ENCODE measurements at regions not wholly inside any gene's neighbourhood (a gene's known extent, or its start where the extent isn't known, plus 50 kb on each side); places are given as distances from the start of the nearest gene placed in this dataset.

DNA sequence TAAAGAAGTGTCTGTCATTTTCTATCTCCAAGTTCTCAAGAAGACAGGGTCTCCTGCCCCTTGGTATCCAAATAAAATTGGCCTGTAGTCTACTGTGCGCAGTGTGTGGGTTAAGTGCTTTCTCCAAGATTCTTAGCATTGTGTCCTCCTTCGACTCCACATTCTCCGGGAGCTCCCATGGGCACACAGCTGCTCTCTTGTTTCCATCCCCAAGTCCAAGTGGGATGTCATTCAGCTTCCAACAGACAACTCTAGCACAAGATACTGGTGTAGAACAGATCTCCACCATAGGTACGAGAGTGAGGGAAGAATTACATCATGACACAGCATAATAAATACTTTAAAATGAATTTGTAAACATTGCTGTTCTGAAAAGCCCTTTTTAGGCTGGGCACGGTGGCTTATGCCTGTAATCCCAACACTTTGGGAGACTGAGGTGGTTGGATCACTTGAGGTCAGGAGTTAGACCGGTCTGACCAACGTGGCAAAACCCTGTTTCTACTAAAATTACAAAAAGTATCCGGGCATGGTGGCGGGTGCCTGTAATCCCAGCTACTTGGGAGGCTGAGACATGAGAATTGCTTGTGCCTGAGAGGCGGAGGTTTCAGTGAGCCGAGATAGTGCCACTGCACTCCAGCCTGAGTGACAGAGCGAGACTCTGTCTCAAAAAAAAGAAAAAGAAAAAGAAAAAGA lies 196.2 kb downstream of the C9orf152 start:
- Histone ChIP-seq H3K36me3 (ENCODE audit: insufficient read depth, low read length) (no peaks in the 10 kb centered on the region), H3K27me3 (ENCODE audit: insufficient read depth, low read length) (no peaks in the 10 kb centered on the region), H3K4me3 (ENCODE audit: insufficient read depth, low read depth, low read length) (no peak overlapping the region), H3K79me2 (ENCODE audit: insufficient read depth, low read length) (no peaks in the 10 kb centered on the region), H3K27ac (ENCODE audit: low read depth, low read length) (no peak overlapping the region), H3K9me3 (ENCODE audit: insufficient read depth, low read depth, low read length) (no peaks in the 10 kb centered on the region), H3K4me1 (ENCODE audit: insufficient read depth, low read length) (peaks cover 15% of the 10 kb centered on the region), H2AFZ (ENCODE audit: low read depth, low read length) (no peak overlapping the region), H4K20me1 (ENCODE audit: insufficient read depth, low read length) (peaks cover 2% of the 10 kb centered on the region), H3K4me2 (ENCODE audit: low read length) (no peak overlapping the region), H3K9ac (ENCODE audit: low read length) (no peak overlapping the region)
- Mint-ChIP-seq H3K4me3 (ENCODE audit: unreplicated experiment) (no peak overlapping the region), H3K27ac (ENCODE audit: unreplicated experiment) (no peak overlapping the region), H3K4me1 (ENCODE audit: low read depth, unreplicated experiment) (peaks cover 30% of the 10 kb centered on the region), H3K36me3 (ENCODE audit: low read depth, unreplicated experiment) (peaks cover 8% of the 10 kb centered on the region), H3K9me3 (ENCODE audit: unreplicated experiment) (no peaks in the 10 kb centered on the region), H3K27me3 (ENCODE audit: low read depth, unreplicated experiment) (no peaks in the 10 kb centered on the region)
- DNase-seq (ENCODE audit: low read depth): no peak
- TF ChIP-seq, protein P1, sequence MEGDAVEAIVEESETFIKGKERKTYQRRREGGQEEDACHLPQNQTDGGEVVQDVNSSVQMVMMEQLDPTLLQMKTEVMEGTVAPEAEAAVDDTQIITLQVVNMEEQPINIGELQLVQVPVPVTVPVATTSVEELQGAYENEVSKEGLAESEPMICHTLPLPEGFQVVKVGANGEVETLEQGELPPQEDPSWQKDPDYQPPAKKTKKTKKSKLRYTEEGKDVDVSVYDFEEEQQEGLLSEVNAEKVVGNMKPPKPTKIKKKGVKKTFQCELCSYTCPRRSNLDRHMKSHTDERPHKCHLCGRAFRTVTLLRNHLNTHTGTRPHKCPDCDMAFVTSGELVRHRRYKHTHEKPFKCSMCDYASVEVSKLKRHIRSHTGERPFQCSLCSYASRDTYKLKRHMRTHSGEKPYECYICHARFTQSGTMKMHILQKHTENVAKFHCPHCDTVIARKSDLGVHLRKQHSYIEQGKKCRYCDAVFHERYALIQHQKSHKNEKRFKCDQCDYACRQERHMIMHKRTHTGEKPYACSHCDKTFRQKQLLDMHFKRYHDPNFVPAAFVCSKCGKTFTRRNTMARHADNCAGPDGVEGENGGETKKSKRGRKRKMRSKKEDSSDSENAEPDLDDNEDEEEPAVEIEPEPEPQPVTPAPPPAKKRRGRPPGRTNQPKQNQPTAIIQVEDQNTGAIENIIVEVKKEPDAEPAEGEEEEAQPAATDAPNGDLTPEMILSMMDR (IDR thresholded peaks at IDR 0.05; ENCODE audit: insufficient read depth, low read depth, low read length): no peak
- no peak for TF ChIP-seq EZH2 (IDR thresholded peaks at IDR 0.05; ENCODE audit: insufficient read depth, low read length)
- FAIRE-seq: no peak

DNA sequence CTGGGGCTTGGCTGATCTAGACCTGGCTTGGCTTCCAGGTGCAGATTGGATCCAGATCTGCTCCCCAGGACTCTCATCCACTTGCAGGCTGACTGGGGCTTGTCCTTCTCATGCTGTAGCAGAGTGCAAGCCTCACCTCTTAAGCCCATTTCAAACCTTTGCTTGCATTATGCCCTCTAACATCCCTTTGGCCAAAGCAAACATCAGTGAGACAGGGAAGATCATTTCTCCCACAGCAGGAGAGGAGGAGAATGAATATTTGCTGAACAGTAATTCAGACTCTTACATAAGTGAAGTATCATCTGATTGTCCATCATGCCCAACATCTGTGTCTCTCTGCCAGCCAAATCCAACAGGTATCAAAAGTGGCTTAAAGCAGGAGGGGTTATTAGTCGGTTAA lies 194.9 kb downstream of the C9orf152 start:
- no peak overlapping the region for H3K27ac ChIP-seq (ENCODE audit: low read depth, low read length)
- no peak for TF ChIP-seq EZH2 (IDR thresholded peaks at IDR 0.05; ENCODE audit: insufficient read depth, low read length)
- TF ChIP-seq, protein P1 (IDR thresholded peaks at IDR 0.05; ENCODE audit: insufficient read depth, low read depth, low read length): no peak
- H3K27me3 ChIP-seq (ENCODE audit: insufficient read depth, low read length): no peaks in the 10 kb centered on the region
- peaks cover 21% of the 10 kb centered on the region for H3K4me1 Mint-ChIP-seq (ENCODE audit: low read depth, unreplicated experiment)
- no peaks in the 10 kb centered on the region for H3K27me3 Mint-ChIP-seq (ENCODE audit: low read depth, unreplicated experiment)
- H3K9me3 ChIP-seq (ENCODE audit: insufficient read depth, low read depth, low read length): no peaks in the 10 kb centered on the region
- H3K4me3 ChIP-seq (ENCODE audit: insufficient read depth, low read depth, low read length): no peak overlapping the region
- H3K27ac Mint-ChIP-seq (ENCODE audit: unreplicated experiment): no peak overlapping the region
- no peaks in the 10 kb centered on the region for H3K36me3 ChIP-seq (ENCODE audit: insufficient read depth, low read length)
- no peak overlapping the region for H3K4me2 ChIP-seq (ENCODE audit: low read length)
- no peak overlapping the region for H2AFZ ChIP-seq (ENCODE audit: low read depth, low read length)
- no peak overlapping the region for H3K9ac ChIP-seq (ENCODE audit: low read length)
- no peaks in the 10 kb centered on the region for H4K20me1 ChIP-seq (ENCODE audit: insufficient read depth, low read length)
- H3K36me3 Mint-ChIP-seq (ENCODE audit: low read depth, unreplicated experiment): peaks cover 14% of the 10 kb centered on the region
- DNase-seq (ENCODE audit: low read depth) (no peak), FAIRE-seq (no peak)
- no peaks in the 10 kb centered on the region for H3K79me2 ChIP-seq (ENCODE audit: insufficient read depth, low read length)
- H3K4me1 ChIP-seq (ENCODE audit: insufficient read depth, low read length): peaks cover 15% of the 10 kb centered on the region
- H3K4me3 Mint-ChIP-seq (ENCODE audit: unreplicated experiment): no peak overlapping the region
- H3K9me3 Mint-ChIP-seq (ENCODE audit: unreplicated experiment): no peaks in the 10 kb centered on the region

GRCh38 chr9:110015759-110016158 lies 192.2 kb downstream of the C9orf152 start:
- Histone ChIP-seq H3K4me2 (ENCODE audit: low read length) (peak overlapping the region; percentile 71), H3K79me2 (ENCODE audit: insufficient read depth, low read length) (no peaks in the 10 kb centered on the region), H3K27ac (ENCODE audit: low read depth, low read length) (peak overlapping the region; percentile 95), H3K9me3 (ENCODE audit: insufficient read depth, low read depth, low read length) (no peaks in the 10 kb centered on the region), H3K9ac (ENCODE audit: low read length) (peak overlapping the region; percentile 74), H3K4me3 (ENCODE audit: insufficient read depth, low read depth, low read length) (no peak overlapping the region), H3K36me3 (ENCODE audit: insufficient read depth, low read length) (peaks cover 3% of the 10 kb centered on the region), H3K4me1 (ENCODE audit: insufficient read depth, low read length) (peaks cover 15% of the 10 kb centered on the region), H4K20me1 (ENCODE audit: insufficient read depth, low read length) (no peaks in the 10 kb centered on the region), H3K27me3 (ENCODE audit: insufficient read depth, low read length) (no peaks in the 10 kb centered on the region), H2AFZ (ENCODE audit: low read depth, low read length) (no peak overlapping the region)
- DNase-seq (ENCODE audit: low read depth) (peak; percentile 93), FAIRE-seq (no peak)
- TF ChIP-seq, protein P1 (IDR thresholded peaks at IDR 0.05; ENCODE audit: insufficient read depth, low read depth, low read length): no peak
- TF ChIP-seq EZH2 (IDR thresholded peaks at IDR 0.05; ENCODE audit: insufficient read depth, low read length): no peak
- H3K9me3 Mint-ChIP-seq (ENCODE audit: unreplicated experiment): no peaks in the 10 kb centered on the region
- peaks cover 12% of the 10 kb centered on the region for H3K36me3 Mint-ChIP-seq (ENCODE audit: low read depth, unreplicated experiment)
- H3K27me3 Mint-ChIP-seq (ENCODE audit: low read depth, unreplicated experiment): no peaks in the 10 kb centered on the region
- H3K4me3 Mint-ChIP-seq (ENCODE audit: unreplicated experiment): peak overlapping the region; percentile 3
- H3K27ac Mint-ChIP-seq (ENCODE audit: unreplicated experiment): peak overlapping the region; percentile 99
- peaks cover 18% of the 10 kb centered on the region for H3K4me1 Mint-ChIP-seq (ENCODE audit: low read depth, unreplicated experiment)
